GM12878 (cell line): ENCODE measurements at regions not wholly inside any gene's neighbourhood (a gene's known extent, or its start where the extent isn't known, plus 50 kb on each side); places are given as distances from the start of the nearest gene placed in this dataset.

Experiments used
- ATAC-seq: fragments of 200-7000 bp; cut with Tn5 transposase; 3 replicates; pipeline ENCODE4 v1.9.1; 2020; ENCODE audit warnings: mild to moderate bottlenecking, moderate library complexity
- BruUV-seq: library from RNA; stranded (reverse); fragments of 400-500 nt; replicated peaks from 2 replicates; lab custom pipeline; 2021; lab: Mats Ljungman, UMichigan
- CTCF ChIA-PET: fragments of 300-600 bp; sonication (Branson Sonifier 250); formaldehyde crosslinking; extraction: SDS; loops from one replicate; lab custom pipeline; 2021; ENCODE audit warnings: inconsistent platforms; lab: Yijun Ruan, JAX
- POLR2A ChIA-PET: fragments of 350-600 bp; formaldehyde crosslinking; extraction: SDS; loops from one replicate; lab custom pipeline; 2021; ENCODE audit warnings: inconsistent platforms; lab: Charles Lee
- RAD21 ChIA-PET: fragments of 300-600 bp; sonication (Branson Sonifier 250); formaldehyde crosslinking; loops from one replicate; lab custom pipeline; 2023; ENCODE audit warnings: antibody characterized with exemption; ENCODE audit not compliant: unreplicated experiment; lab: Charles Lee
- SMC1A ChIA-PET: fragments of 300-600 bp; sonication (Branson Sonifier 250); formaldehyde crosslinking; loops from one replicate; lab custom pipeline; 2023; ENCODE audit not compliant: unreplicated experiment, uncharacterized antibody; lab: Charles Lee
- DNase-seq: peaks from one replicate; pipeline ENCODE4 v3.0.0-alpha.2; 2011; ENCODE audit warnings: low read depth, low spot score
- FAIRE-seq: peaks from 3 replicates; lab custom pipeline; 2011; peaks lifted over from hg19 to GRCh38; lab: Jason Lieb, UNC
- H2AFZ ChIP-seq: 2 replicates; pipeline ENCODE4 v1.6.0; 2011; ENCODE audit warnings: low read depth, low read length, control low read depth; ENCODE audit not compliant: control insufficient read depth
- H3K27ac ChIP-seq: 2 replicates; pipeline ENCODE4 v1.5.1; 2011; ENCODE audit warnings: control low read depth; ENCODE audit not compliant: control insufficient read depth, insufficient read depth
- H3K27me3 ChIP-seq, 2 experiments: replicated peaks in 1 of 2; 2 replicates each; pipeline versions ENCODE4 v1.6.0 to v1.6.1; 2011; ENCODE audit warnings: low read length in 1 of 2; ENCODE audit not compliant: control insufficient read depth in 2 of 2, insufficient read depth in 2 of 2
- H3K36me3 ChIP-seq, 2 experiments: 2 replicates each; pipeline ENCODE4 v1.5.1; 2011; ENCODE audit warnings: low read length in 1 of 2; ENCODE audit not compliant: control insufficient read depth in 2 of 2, insufficient read depth in 2 of 2
- H3K4me1 ChIP-seq: 2 replicates; pipeline ENCODE4 v1.6.1; 2011; ENCODE audit warnings: mild to moderate bottlenecking, low read length, moderate library complexity, mixed read lengths; ENCODE audit not compliant: control insufficient read depth, insufficient read depth
- H3K4me2 ChIP-seq: 2 replicates; pipeline ENCODE4 v1.6.0; 2011; ENCODE audit warnings: control low read depth; ENCODE audit not compliant: control insufficient read depth, insufficient read depth
- H3K4me3 ChIP-seq: fragments of 200-600 bp; sonication (generic); 2 replicates; pipeline ENCODE4 v1.5.1; 2016
- H3K79me2 ChIP-seq: 2 replicates; pipeline ENCODE4 v1.6.0; 2011; ENCODE audit warnings: low read length; ENCODE audit not compliant: control insufficient read depth, insufficient read depth
- H3K9ac ChIP-seq: 2 replicates; pipeline ENCODE4 v1.8.0; 2011; ENCODE audit warnings: low read length, control low read depth, mixed read lengths; ENCODE audit not compliant: control insufficient read depth, insufficient read depth
- H3K9me3 ChIP-seq: replicated peaks from 3 replicates; pipeline ENCODE4 v1.5.1; 2011; ENCODE audit warnings: mild to moderate bottlenecking, low read length; ENCODE audit not compliant: control insufficient read depth, insufficient read depth
- H4K20me1 ChIP-seq: 2 replicates; pipeline ENCODE4 v1.6.0; 2011; ENCODE audit not compliant: control insufficient read depth, insufficient read depth
- ASH2L ChIP-seq: fragments of 300-600, 200-600 bp; sonication (generic); IDR thresholded peaks from 2 replicates; pipeline ENCODE4 v1.6.1; 2017; ENCODE audit warnings: low read depth, mild to moderate bottlenecking, borderline replicate concordance
- CEBPB ChIP-seq, 2 experiments: fragments of 150-350 bp in 1 of 2; IDR thresholded peaks; 2 replicates each; pipeline ENCODE4 v1.6.1; 2012 to 2014; ENCODE audit warnings: low read depth in 2 of 2, low read length in 2 of 2, borderline replicate concordance in 1 of 2, inconsistent platforms in 1 of 2
- FOXK2 ChIP-seq: fragments of 450-650 bp; IDR thresholded peaks from 2 replicates; pipeline ENCODE4 v1.6.1; 2017; ENCODE audit warnings: mild to moderate bottlenecking, moderate library complexity
- FOXM1 ChIP-seq: IDR thresholded peaks from 2 replicates; pipeline ENCODE4 v1.6.1; 2012; ENCODE audit warnings: low read depth, mild to moderate bottlenecking, inconsistent platforms, low read length, moderate library complexity
- IKZF2 ChIP-seq, 2 experiments: fragments of 450-650 bp; IDR thresholded peaks; 2 replicates each; pipeline ENCODE4 v1.6.1; 2017; ENCODE audit warnings: mild to moderate bottlenecking in 2 of 2, moderate library complexity in 2 of 2
- JUNB ChIP-seq: IDR thresholded peaks from 2 replicates; pipeline ENCODE4 v1.6.1; 2016; ENCODE audit warnings: antibody characterized with exemption, mild to moderate bottlenecking
- KDM1A ChIP-seq: fragments of 200-600 bp; sonication (generic); IDR thresholded peaks from 2 replicates; pipeline ENCODE4 v1.6.1; 2016; ENCODE audit warnings: borderline replicate concordance
- MAX ChIP-seq: IDR thresholded peaks from 2 replicates; pipeline ENCODE4 v1.6.1; 2012; ENCODE audit warnings: low read depth, low read length, improper control_type of control experiment
- MEF2B ChIP-seq: fragments of 450-650 bp; IDR thresholded peaks from 2 replicates; pipeline ENCODE4 v1.6.1; 2018; ENCODE audit warnings: mild to moderate bottlenecking, moderate library complexity; ENCODE audit not compliant: partially characterized antibody, poor library complexity, severe bottlenecking
- MYC ChIP-seq: IDR thresholded peaks from 2 replicates; pipeline ENCODE4 v1.6.1; 2011; ENCODE audit warnings: mild to moderate bottlenecking, low read length, moderate library complexity, inconsistent platforms; ENCODE audit not compliant: insufficient read depth, insufficient replicate concordance, insufficient read length, severe bottlenecking
- NFIC ChIP-seq: IDR thresholded peaks from 2 replicates; pipeline ENCODE4 v1.6.1; 2012; ENCODE audit warnings: low read depth, mild to moderate bottlenecking, inconsistent platforms, low read length, moderate library complexity
- NFYB ChIP-seq: IDR thresholded peaks from 2 replicates; pipeline ENCODE4 v1.6.1; 2011; ENCODE audit warnings: low read depth, mild to moderate bottlenecking, low read length, improper control_type of control experiment, moderate library complexity; ENCODE audit not compliant: insufficient read depth
- PAX5 ChIP-seq: IDR thresholded peaks from 2 replicates; pipeline ENCODE4 v1.6.1; 2011; ENCODE audit warnings: low read depth, low read length, borderline replicate concordance
- RAD21 ChIP-seq: IDR thresholded peaks from 2 replicates; pipeline ENCODE4 v1.6.1; 2011; ENCODE audit warnings: mild to moderate bottlenecking, low read depth, low read length, moderate library complexity; ENCODE audit not compliant: insufficient read depth
- RB1 ChIP-seq: fragments of 450-650 bp; formaldehyde crosslinking; IDR thresholded peaks from 2 replicates; pipeline ENCODE4 v1.6.1; 2017; ENCODE audit warnings: mild to moderate bottlenecking, borderline replicate concordance
- SMC3 ChIP-seq: IDR thresholded peaks from 2 replicates; pipeline ENCODE4 v1.6.1; 2011; ENCODE audit warnings: low read length, improper control_type of control experiment, borderline replicate concordance
- STAT1 ChIP-seq: fragments of 450-650 bp; conservative IDR thresholded peaks from 2 replicates; pipeline ENCODE4 v1.6.1; 2014; ENCODE audit warnings: antibody characterized with exemption, mild to moderate bottlenecking
- WGBS: methylation state at CpG from one replicate; pipeline ENCODE4 v1.1.6; 2016; ENCODE audit warnings: low lambda C conversion rate; ENCODE audit not compliant: insufficient replicate concordance, insufficient coverage; ENCODE audit errors: missing lambda C conversion rate; 5-methylcytosine and 5-hydroxymethylcytosine counted together
- in situ Hi-C: fragments of 300-500 bp; cut with MboI; formaldehyde crosslinking; loops from 9 replicates; pipeline ENCODE4 v1.14.3; 2018; ENCODE audit warnings: mixed read lengths
- intact Hi-C: fragments of 100-400 bp; cut with micrococcal nuclease; formaldehyde crosslinking; loops from one replicate; pipeline ENCODE4 v1.14.2; 2022; ENCODE audit not compliant: unreplicated experiment

GRCh38 chr20:51092338-51092737, 69.4 kb upstream of the KCNG1 start:
- H3K4me3 ChIP-seq = no peak overlapping the region
- no peak overlapping the region for H3K27ac ChIP-seq
- WGBS = 8% methylated on average over 4 of the region's 4 CpGs
- no peaks in the 10 kb centered on the region; a peak in 1 of 4 replicates for H3K27me3 ChIP-seq
- no peaks in the 10 kb centered on the region for H3K4me1 ChIP-seq
- H3K79me2 ChIP-seq = no peaks in the 10 kb centered on the region
- in situ Hi-C loops = no loop called here
- no peaks in the 10 kb centered on the region for H3K9me3 ChIP-seq
- POLR2A ChIA-PET = no interaction called here
- SMC1A ChIA-PET = no interaction called here
- intact Hi-C loops = no loop called here
- H3K9ac ChIP-seq = no peak overlapping the region
- H3K36me3 ChIP-seq = no peaks in the 10 kb centered on the region
- no peak for TF ChIP-seq SMC3
- no peak for TF ChIP-seq PAX5
- TF ChIP-seq IKZF2 (IDR thresholded peaks at IDR 0.05) = no peak
- no peak for TF ChIP-seq KDM1A
- no peak for TF ChIP-seq MEF2B
- TF ChIP-seq FOXM1 = no peak
- TF ChIP-seq NFYB = no peak
- H3K4me2 ChIP-seq = no peak overlapping the region
- H2AFZ ChIP-seq = no peak overlapping the region
- no peaks in the 10 kb centered on the region for H4K20me1 ChIP-seq
- no TSS peak for BruUV-seq
- CTCF ChIA-PET = no interaction called here
- FAIRE-seq = no peak
- ATAC-seq = no peak
- RAD21 ChIA-PET = no interaction called here
- no peak for DNase-seq

- CTCF ChIA-PET = no interaction called here
- Histone ChIP-seq H3K79me2 (no peaks in the 10 kb centered on the region), H3K4me3 (no peak overlapping the region), H2AFZ (no peak overlapping the region), H3K4me2 (no peak overlapping the region), H4K20me1 (no peaks in the 10 kb centered on the region), H3K9ac (no peak overlapping the region), H3K27me3 (no peaks in the 10 kb centered on the region; a peak in 1 of 4 replicates), H3K4me1 (no peaks in the 10 kb centered on the region), H3K27ac (no peak overlapping the region), H3K9me3 (no peaks in the 10 kb centered on the region), H3K36me3 (no peaks in the 10 kb centered on the region)
- WGBS = 31% methylated on average over 10 of the region's 12 CpGs
- in situ Hi-C loops (no loop called here), intact Hi-C loops (no loop called here)
- SMC1A ChIA-PET = interaction anchor here (0.5 to 0.6 kb wide), 2 partner anchors 58 to 199 kb away, joined by 3 read pairs; no protein-coding TSS in a partner anchor
- no peak for ATAC-seq
- no TSS peak for BruUV-seq
- FAIRE-seq = no peak
- RAD21 ChIA-PET = no interaction called here
- DNase-seq = no peak
- POLR2A ChIA-PET = no interaction called here
- TF ChIP-seq MYC = no peak
- no peak for TF ChIP-seq NFIC
- no peak for TF ChIP-seq RB1
- no peak for TF ChIP-seq JUNB
- TF ChIP-seq RAD21 = no peak
- TF ChIP-seq STAT1 = no peak
- TF ChIP-seq CEBPB (IDR thresholded peaks at IDR 0.05; ENCODE audit: borderline replicate concordance in 1 of 2, low read depth in 2 of 2, low read length in 2 of 2) = no peak
- TF ChIP-seq FOXK2 = no peak
- no peak for TF ChIP-seq MAX
- no peak for TF ChIP-seq ASH2L
Measured at GRCh38 chr20:51091406-51092195, 68.7 kb upstream of the KCNG1 start.
